H9 (cell line): ENCODE measurements at regions not wholly inside any gene's neighbourhood (a gene's known extent, or its start where the extent isn't known, plus 50 kb on each side); places are given as distances from the start of the nearest gene placed in this dataset.

ENCODE experiments used
- DNase-seq: peaks from one replicate; pipeline ENCODE4 v3.0.0-alpha.2; 2017
- H2AFZ ChIP-seq: one replicate; pipeline ENCODE4 v1.6.1; 2013; ENCODE audit warnings: mild to moderate bottlenecking, low read length, control low read depth, moderate library complexity
- H2AK5ac ChIP-seq: 2 replicates; pipeline ENCODE4 v1.6.1; 2013; ENCODE audit warnings: low read length, control low read depth, mixed read lengths; ENCODE audit not compliant: insufficient read length
- H2BK120ac ChIP-seq: one replicate; pipeline ENCODE4 v1.6.1; 2013; ENCODE audit warnings: low read depth, mild to moderate bottlenecking, low read length, control low read depth, inconsistent platforms; ENCODE audit not compliant: poor library complexity, severe bottlenecking
- H2BK12ac ChIP-seq: 2 replicates; pipeline ENCODE4 v1.6.1; 2013; ENCODE audit warnings: low read length, control low read depth, mixed read lengths, low read depth; ENCODE audit not compliant: insufficient read length
- H2BK15ac ChIP-seq: 2 replicates; pipeline ENCODE4 v1.6.1; 2013; ENCODE audit warnings: low read depth, low read length, control low read depth
- H2BK20ac ChIP-seq: one replicate; pipeline ENCODE4 v1.6.1; 2013; ENCODE audit warnings: low read depth, mild to moderate bottlenecking, low read length, control low read depth, inconsistent platforms; ENCODE audit not compliant: poor library complexity, severe bottlenecking
- H2BK5ac ChIP-seq: 2 replicates; pipeline ENCODE4 v1.6.1; 2013; ENCODE audit warnings: low read length, control low read depth, mixed read lengths; ENCODE audit not compliant: insufficient read length
- H3K14ac ChIP-seq: 2 replicates; pipeline ENCODE4 v1.6.1; 2013; ENCODE audit warnings: low read length, control low read depth; ENCODE audit not compliant: insufficient read depth
- H3K18ac ChIP-seq: 2 replicates; pipeline ENCODE4 v1.6.1; 2013; ENCODE audit warnings: low read depth, mild to moderate bottlenecking, mixed read lengths, low read length, control low read depth; ENCODE audit not compliant: insufficient read length
- H3K23ac ChIP-seq: 2 replicates; pipeline ENCODE4 v1.6.1; 2013; ENCODE audit warnings: low read length, control low read depth, mixed read lengths, low read depth; ENCODE audit not compliant: insufficient read length
- H3K23me2 ChIP-seq: 2 replicates; pipeline ENCODE4 v1.6.1; 2013; ENCODE audit warnings: low read depth, mild to moderate bottlenecking, mixed read lengths, low read length, control low read depth; ENCODE audit not compliant: insufficient read length, poor library complexity, severe bottlenecking
- H3K27ac ChIP-seq: 2 replicates; pipeline ENCODE4 v1.5.1; 2013; ENCODE audit warnings: low read length, control low read depth, mixed read lengths, low read depth; ENCODE audit not compliant: insufficient read length
- H3K27me3 ChIP-seq: 2 replicates; pipeline ENCODE4 v1.6.1; 2013; ENCODE audit warnings: low read length, control low read depth, inconsistent platforms; ENCODE audit not compliant: insufficient read depth
- H3K4ac ChIP-seq: 2 replicates; pipeline ENCODE4 v1.6.1; 2013; ENCODE audit warnings: low read depth, mild to moderate bottlenecking, control low read depth, inconsistent platforms, low read length, moderate library complexity
- H3K4me1 ChIP-seq: 2 replicates; pipeline ENCODE4 v1.6.1; 2013; ENCODE audit warnings: low read length, control low read depth, inconsistent platforms; ENCODE audit not compliant: insufficient read depth
- H3K4me2 ChIP-seq: 2 replicates; pipeline ENCODE4 v1.6.1; 2013; ENCODE audit warnings: low read length, control low read depth, mixed read lengths; ENCODE audit not compliant: insufficient read length, insufficient read depth
- H3K56ac ChIP-seq: 2 replicates; pipeline ENCODE4 v1.6.1; 2013; ENCODE audit warnings: low read depth, mild to moderate bottlenecking, mixed read lengths, low read length, control low read depth; ENCODE audit not compliant: insufficient read length
- H3K79me1 ChIP-seq: 2 replicates; pipeline ENCODE4 v1.6.1; 2013; ENCODE audit warnings: low read depth, mild to moderate bottlenecking, moderate library complexity, low read length, control low read depth, inconsistent platforms; ENCODE audit not compliant: insufficient read depth, poor library complexity, severe bottlenecking
- H3K79me2 ChIP-seq: 2 replicates; pipeline ENCODE4 v1.6.1; 2013; ENCODE audit warnings: low read length, control low read depth, inconsistent platforms; ENCODE audit not compliant: insufficient read depth
- H3K9ac ChIP-seq: 2 replicates; pipeline ENCODE4 v1.6.1; 2013; ENCODE audit warnings: low read length, control low read depth, mixed read lengths; ENCODE audit not compliant: insufficient read length; ENCODE audit errors: extremely low read depth
- H3K9me3 ChIP-seq: one replicate; pipeline ENCODE4 v1.6.1; 2013; ENCODE audit warnings: low read depth, low read length, inconsistent platforms; ENCODE audit not compliant: control insufficient read depth
- H3T11ph ChIP-seq: one replicate; pipeline ENCODE4 v1.6.1; 2013; ENCODE audit warnings: mild to moderate bottlenecking, low read length, control low read depth, inconsistent platforms
- H4K20me1 ChIP-seq: one replicate; pipeline ENCODE4 v1.6.1; 2013; ENCODE audit not compliant: control insufficient read depth, insufficient read length, insufficient read depth
- H4K5ac ChIP-seq: 2 replicates; pipeline ENCODE4 v1.6.1; 2013; ENCODE audit warnings: low read depth, mild to moderate bottlenecking, mixed read lengths, low read length, control low read depth; ENCODE audit not compliant: insufficient read length
- H4K8ac ChIP-seq: replicated peaks from 2 replicates; pipeline ENCODE4 v1.6.1; 2013; ENCODE audit warnings: low read length, control low read depth, mixed read lengths, low read depth; ENCODE audit not compliant: insufficient read length
- H4K91ac ChIP-seq: 2 replicates; pipeline ENCODE4 v1.6.1; 2013; ENCODE audit warnings: low read depth, mild to moderate bottlenecking, moderate library complexity, mixed read lengths, low read length, control low read depth; ENCODE audit not compliant: insufficient read length
- H3K27ac Mint-ChIP-seq, 3 experiments: 2 replicates in 2 of 3; 3 replicates in 1 of 3; pipeline ENCODE4 v1.8.0; 2020 to 2021; ENCODE audit warnings: mixed read lengths in 3 of 3, mild to moderate bottlenecking in 1 of 3, moderate library complexity in 1 of 3
- H3K27me3 Mint-ChIP-seq: 2 replicates; pipeline ENCODE4 v1.8.0; 2021; ENCODE audit warnings: low read depth, mild to moderate bottlenecking, moderate library complexity, mixed read lengths
- H3K36me3 Mint-ChIP-seq, 3 experiments: 2 replicates in 2 of 3; 3 replicates in 1 of 3; pipeline ENCODE4 v1.8.0; 2020 to 2021; ENCODE audit warnings: low read depth in 3 of 3, mixed read lengths in 3 of 3; ENCODE audit not compliant: insufficient read depth in 1 of 3
- H3K4me1 Mint-ChIP-seq, 2 experiments: 2 replicates each; pipeline ENCODE4 v1.8.0; 2020; ENCODE audit warnings: mixed read lengths in 2 of 2
- H3K4me3 Mint-ChIP-seq, 2 experiments: 2 replicates in 1 of 2; 3 replicates in 1 of 2; pipeline ENCODE4 v1.8.0; 2020 to 2021; ENCODE audit warnings: mild to moderate bottlenecking in 2 of 2, mixed read lengths in 2 of 2, moderate library complexity in 1 of 2
- H3K9me3 Mint-ChIP-seq, 2 experiments: 2 replicates in 1 of 2; 3 replicates in 1 of 2; pipeline ENCODE4 v1.8.0; 2020; ENCODE audit warnings: mild to moderate bottlenecking in 2 of 2, mixed read lengths in 2 of 2, moderate library complexity in 1 of 2
- WGBS: extraction: QIAGEN DNeasy Blood & Tissue Kit; methylation state at CpG from one replicate; pipeline ENCODE4 v1.1.7; 2013; ENCODE audit warnings: missing lambda C conversion rate, low lambda C conversion rate, mixed read lengths; ENCODE audit not compliant: insufficient read length; ENCODE audit errors: extremely low coverage; 5-methylcytosine and 5-hydroxymethylcytosine counted together
- TF ChIP-seq, protein P1 (sequence below): fragments of 200-600 bp; sonication (generic); conservative IDR thresholded peaks from 3 replicates; pipeline ENCODE4 v1.8.0; 2021; ENCODE audit warnings: antibody characterized with exemption, mild to moderate bottlenecking

DNA sequence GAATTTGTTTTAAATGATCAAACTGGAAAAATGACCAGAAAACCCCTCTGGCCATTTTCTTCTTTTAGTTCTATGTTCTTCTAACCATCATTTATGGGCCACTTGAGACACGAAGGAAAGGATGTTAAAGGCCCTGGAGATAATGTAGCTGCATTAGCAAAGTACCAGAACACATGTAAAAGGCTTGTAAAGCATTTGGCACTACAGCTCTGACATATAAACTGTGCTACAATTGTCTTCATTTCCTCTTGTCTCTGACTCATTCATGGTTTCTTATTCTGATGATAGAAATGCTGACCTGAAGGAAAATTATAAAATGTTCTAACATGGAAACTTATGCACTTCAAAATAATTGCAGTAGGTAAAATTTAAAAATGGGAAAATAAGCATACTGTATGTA, 388.7 kb downstream of the FAT4 start:
- no CpG with 5 or more reads among the region's 1 CpG for WGBS
- H3K9ac ChIP-seq = no peak overlapping the region

More for the DNA sequence above, 388.7 kb downstream of the FAT4 start:
- Histone ChIP-seq H3T11ph (no peak overlapping the region), H4K5ac (no peak overlapping the region), H2AFZ (no peak overlapping the region), H4K20me1 (no peaks in the 10 kb centered on the region), H3K27me3 (no peaks in the 10 kb centered on the region), H2BK120ac (no peak overlapping the region), H2AK5ac (no peak overlapping the region), H3K4ac (no peak overlapping the region), H3K4me1 (no peaks in the 10 kb centered on the region), H3K18ac (no peak overlapping the region), H3K9me3 (no peaks in the 10 kb centered on the region), H2BK20ac (no peak overlapping the region), H3K56ac (no peak overlapping the region), H3K27ac (no peak overlapping the region), H3K14ac (no peak overlapping the region), H4K91ac (no peak overlapping the region), H2BK15ac (no peak overlapping the region), H4K8ac (no peak overlapping the region), H3K79me1 (no peaks in the 10 kb centered on the region), H3K23ac (no peak overlapping the region), H3K4me2 (no peak overlapping the region), H3K23me2 (no peaks in the 10 kb centered on the region), H2BK12ac (no peak overlapping the region), H3K79me2 (no peaks in the 10 kb centered on the region), H2BK5ac (no peak overlapping the region)
- Mint-ChIP-seq H3K4me3 (no peak overlapping the region), H3K27ac (no peak overlapping the region), H3K9me3 (peaks cover 0 to 2% of the 10 kb centered on the region in 2 experiments; a peak in 2 of 5 replicates), H3K4me1 (peaks cover 0 to 2% of the 10 kb centered on the region in 2 experiments; a peak in 2 of 4 replicates), H3K27me3 (no peaks in the 10 kb centered on the region; the same call in 1 of the 2 replicates), H3K36me3 (0 out of 7 replicates have a peak, but pooled peaks cover 0 to 5% (median 0%) of the 10 kb centered on the region in 3 experiments)
- no peak for DNase-seq
- TF ChIP-seq, protein P1, sequence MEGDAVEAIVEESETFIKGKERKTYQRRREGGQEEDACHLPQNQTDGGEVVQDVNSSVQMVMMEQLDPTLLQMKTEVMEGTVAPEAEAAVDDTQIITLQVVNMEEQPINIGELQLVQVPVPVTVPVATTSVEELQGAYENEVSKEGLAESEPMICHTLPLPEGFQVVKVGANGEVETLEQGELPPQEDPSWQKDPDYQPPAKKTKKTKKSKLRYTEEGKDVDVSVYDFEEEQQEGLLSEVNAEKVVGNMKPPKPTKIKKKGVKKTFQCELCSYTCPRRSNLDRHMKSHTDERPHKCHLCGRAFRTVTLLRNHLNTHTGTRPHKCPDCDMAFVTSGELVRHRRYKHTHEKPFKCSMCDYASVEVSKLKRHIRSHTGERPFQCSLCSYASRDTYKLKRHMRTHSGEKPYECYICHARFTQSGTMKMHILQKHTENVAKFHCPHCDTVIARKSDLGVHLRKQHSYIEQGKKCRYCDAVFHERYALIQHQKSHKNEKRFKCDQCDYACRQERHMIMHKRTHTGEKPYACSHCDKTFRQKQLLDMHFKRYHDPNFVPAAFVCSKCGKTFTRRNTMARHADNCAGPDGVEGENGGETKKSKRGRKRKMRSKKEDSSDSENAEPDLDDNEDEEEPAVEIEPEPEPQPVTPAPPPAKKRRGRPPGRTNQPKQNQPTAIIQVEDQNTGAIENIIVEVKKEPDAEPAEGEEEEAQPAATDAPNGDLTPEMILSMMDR = no peak
